CD14-positive monocyte (primary cell): ENCODE measurements at regions not wholly inside any gene's neighbourhood (a gene's known extent, or its start where the extent isn't known, plus 50 kb on each side); places are given as distances from the start of the nearest gene placed in this dataset.

ENCODE experiments used
- DNase-seq, 3 donors: peaks; one replicate each; pipeline ENCODE4 v3.0.0-alpha.2; 2011 to 2022
- H2AFZ ChIP-seq: 2 replicates; pipeline ENCODE4 v1.6.0; 2012; ENCODE audit warnings: mild to moderate bottlenecking, low read depth, low read length, inconsistent platforms; ENCODE audit not compliant: insufficient read depth, poor library complexity, severe bottlenecking
- H3K27ac ChIP-seq, 2 donors: 1 replicate in 1 of 2; 2 replicates in 1 of 2; pipeline ENCODE4 v1.5.1; 2012 to 2013; ENCODE audit warnings: low read length in 2 of 2, control low read depth in 1 of 2, inconsistent platforms in 1 of 2, low read depth in 1 of 2, mild to moderate bottlenecking in 1 of 2
- H3K27me3 ChIP-seq, 2 donors: one replicate each; pipeline versions ENCODE4 v1.6.0 to v1.6.1; 2011 to 2013; ENCODE audit warnings: low read length in 2 of 2; ENCODE audit not compliant: control insufficient read depth in 2 of 2, insufficient read depth in 2 of 2
- H3K36me3 ChIP-seq, 2 donors: replicated peaks in 1 of 2; 1 replicate in 1 of 2; 2 replicates in 1 of 2; pipeline versions ENCODE4 v1.5.1 to v1.6.1; 2012 to 2013; ENCODE audit warnings: low read length in 2 of 2, control low read depth in 1 of 2, inconsistent platforms in 1 of 2, mild to moderate bottlenecking in 1 of 2; ENCODE audit not compliant: insufficient read depth in 2 of 2, control insufficient read depth in 1 of 2
- H3K4me1 ChIP-seq, 2 donors: 1 replicate in 1 of 2; 2 replicates in 1 of 2; pipeline versions ENCODE4 v1.5.1 to v1.6.1; 2012 to 2013; ENCODE audit warnings: low read length in 2 of 2, control low read depth in 1 of 2, inconsistent platforms in 1 of 2, mild to moderate bottlenecking in 1 of 2, moderate library complexity in 1 of 2; ENCODE audit not compliant: insufficient read depth in 2 of 2, control insufficient read depth in 1 of 2
- H3K4me2 ChIP-seq: replicated peaks from 2 replicates; pipeline ENCODE3; 2012; ENCODE audit warnings: low read length, moderate library complexity, mild to moderate bottlenecking; ENCODE audit not compliant: poor library complexity, severe bottlenecking; ENCODE audit errors: extremely low read depth
- H3K4me3 ChIP-seq, 3 experiments: fragments of 200-600 bp in 1 of 3; sonication (generic) in 1 of 3; replicated peaks in 1 of 3; 1 replicate in 2 of 3; 2 replicates in 1 of 3; pipeline ENCODE4 v1.5.1; 2011 to 2013; ENCODE audit warnings: low read length in 3 of 3, mild to moderate bottlenecking in 3 of 3, control low read depth in 2 of 3, low read depth in 2 of 3, inconsistent platforms in 1 of 3, moderate library complexity in 1 of 3
- H3K79me2 ChIP-seq: 2 replicates; pipeline ENCODE4 v1.6.0; 2012; ENCODE audit warnings: mild to moderate bottlenecking, control low read depth, inconsistent platforms, low read length, moderate library complexity; ENCODE audit not compliant: insufficient read depth
- H3K9ac ChIP-seq: 2 replicates; pipeline ENCODE4 v1.6.0; 2017; ENCODE audit warnings: low read length, mild to moderate bottlenecking; ENCODE audit not compliant: insufficient read depth, poor library complexity, severe bottlenecking
- H3K9me3 ChIP-seq, 2 donors: replicated peaks in 1 of 2; 1 replicate in 1 of 2; 2 replicates in 1 of 2; pipeline versions ENCODE4 v1.5.1 to v1.6.1; 2012 to 2013; ENCODE audit warnings: low read length in 2 of 2, control low read depth in 1 of 2; ENCODE audit not compliant: control insufficient read depth in 1 of 2, insufficient read depth in 1 of 2
- H4K20me1 ChIP-seq: 2 replicates; pipeline ENCODE4 v1.6.0; 2012; ENCODE audit warnings: mild to moderate bottlenecking, low read length, control low read depth, moderate library complexity; ENCODE audit not compliant: insufficient read depth
- H3K27ac Mint-ChIP-seq, 7 donors: one replicate each; pipeline ENCODE4 v1.8.0; 2020; ENCODE audit warnings: mild to moderate bottlenecking in 7 of 7, mixed read lengths in 7 of 7, moderate library complexity in 6 of 7, inconsistent platforms in 2 of 7
- H3K27me3 Mint-ChIP-seq, 3 donors: one replicate each; pipeline ENCODE4 v1.8.0; 2021 to 2022; ENCODE audit warnings: low read depth in 3 of 3, mild to moderate bottlenecking in 3 of 3, mixed read lengths in 3 of 3, moderate library complexity in 3 of 3, inconsistent platforms in 1 of 3
- H3K36me3 Mint-ChIP-seq, 2 donors: one replicate each; pipeline ENCODE4 v1.8.0; 2020; ENCODE audit warnings: mixed read lengths in 2 of 2, inconsistent platforms in 1 of 2, mild to moderate bottlenecking in 1 of 2
- H3K4me1 Mint-ChIP-seq: one replicate; pipeline ENCODE4 v1.8.0; 2020; ENCODE audit warnings: mild to moderate bottlenecking, mixed read lengths
- H3K4me3 Mint-ChIP-seq, 2 donors: one replicate each; pipeline ENCODE4 v1.8.0; 2020; ENCODE audit warnings: mild to moderate bottlenecking in 2 of 2, mixed read lengths in 2 of 2, moderate library complexity in 1 of 2
- H3K9me3 Mint-ChIP-seq, 7 donors: one replicate each; pipeline ENCODE4 v1.8.0; 2020 to 2022; ENCODE audit warnings: mixed read lengths in 7 of 7, mild to moderate bottlenecking in 6 of 7, moderate library complexity in 6 of 7, inconsistent platforms in 2 of 7
- CTCF ChIP-seq: fragments of 200-600 bp; IDR thresholded peaks from one replicate; pipeline ENCODE4 v1.8.0; 2022; ENCODE audit warnings: antibody characterized with exemption, mild to moderate bottlenecking
- WGBS: methylation state at CpG from one replicate; pipeline ENCODE4 v1.1.5; 2013; ENCODE audit warnings: missing lambda C conversion rate; ENCODE audit not compliant: insufficient coverage; 5-methylcytosine and 5-hydroxymethylcytosine counted together
- intact Hi-C, 2 donors: fragments of 100-400 bp; cut with micrococcal nuclease; formaldehyde crosslinking; loops; one replicate each; pipeline versions ENCODE4 v1.15.0 to v1.15.1; 2023

GRCh38 chr9:79929285-79929684, 357.5 kb downstream of the TLE4 start:
- peaks cover 0 to 3% (median 2%) of the 10 kb centered on the region in 3 donors for H3K27me3 Mint-ChIP-seq
- H3K27me3 ChIP-seq = no peaks in the 10 kb centered on the region
- H3K36me3 ChIP-seq = no peaks in the 10 kb centered on the region
- no peaks in the 10 kb centered on the region for H4K20me1 ChIP-seq
- H3K9me3 Mint-ChIP-seq = peaks cover 0 to 7% (median 3%) of the 10 kb centered on the region in 7 donors
- intact Hi-C loops = no loop called here
- DNase-seq = no peak
- no peak overlapping the region for H3K4me3 Mint-ChIP-seq
- H2AFZ ChIP-seq = no peak overlapping the region
- 86% methylated on average over 1 of the region's 4 CpGs for WGBS
- H3K79me2 ChIP-seq = no peaks in the 10 kb centered on the region
- no peak overlapping the region for H3K4me3 ChIP-seq
- H3K4me1 ChIP-seq = no peaks in the 10 kb centered on the region
- H3K27ac ChIP-seq = no peak overlapping the region
- H3K9ac ChIP-seq = no peak overlapping the region
- TF ChIP-seq CTCF = no peak
- no peak overlapping the region for H3K4me2 ChIP-seq
- H3K9me3 ChIP-seq = no peaks in the 10 kb centered on the region
- no peak overlapping the region for H3K27ac Mint-ChIP-seq
- no peaks in the 10 kb centered on the region for H3K4me1 Mint-ChIP-seq
- H3K36me3 Mint-ChIP-seq = no peaks in the 10 kb centered on the region

DNA sequence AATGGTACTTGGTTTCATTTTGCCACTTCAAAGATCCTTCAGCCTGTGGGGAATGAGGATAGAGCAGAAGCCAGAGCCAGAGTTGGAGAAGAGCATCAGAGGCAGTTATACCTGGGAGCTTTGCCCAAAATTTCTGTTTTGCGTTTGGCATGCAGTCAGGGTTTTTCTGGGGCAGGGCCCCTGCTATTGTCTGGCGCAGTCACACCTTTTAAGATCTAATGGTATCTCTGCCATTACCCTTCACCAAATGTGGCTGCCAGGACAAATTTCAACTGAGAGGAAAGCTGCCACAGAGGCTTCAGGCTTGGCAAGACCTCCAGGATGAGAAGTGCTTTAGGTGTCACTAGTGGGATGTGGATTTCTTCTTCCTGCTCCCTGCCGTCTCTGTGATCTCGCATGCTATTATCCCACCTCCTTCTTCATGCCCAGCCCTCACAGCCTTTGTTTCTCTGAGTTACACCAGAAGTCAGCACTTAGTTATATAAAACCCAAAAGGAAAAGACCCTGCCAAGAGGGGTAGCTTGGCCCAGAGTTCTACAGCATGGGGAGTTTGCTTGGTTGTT, 357.0 kb downstream of the TLE4 start:
- no peaks in the 10 kb centered on the region for H3K4me1 ChIP-seq
- no peak overlapping the region for H3K4me3 ChIP-seq
- no peak overlapping the region for H3K9ac ChIP-seq
- H3K9me3 Mint-ChIP-seq = peaks cover 0 to 7% (median 3%) of the 10 kb centered on the region in 7 donors
- peaks cover 0 to 3% (median 2%) of the 10 kb centered on the region in 3 donors for H3K27me3 Mint-ChIP-seq
- no peak overlapping the region for H3K4me3 Mint-ChIP-seq
- H3K79me2 ChIP-seq = no peaks in the 10 kb centered on the region
- WGBS = 100% methylated on average over 1 of the region's 4 CpGs
- H3K27me3 ChIP-seq = no peaks in the 10 kb centered on the region
- no peaks in the 10 kb centered on the region for H3K36me3 ChIP-seq
- DNase-seq = no peak
- intact Hi-C loops = no loop called here
- no peaks in the 10 kb centered on the region for H3K9me3 ChIP-seq
- H3K4me2 ChIP-seq = no peak overlapping the region
- TF ChIP-seq CTCF = no peak
- no peak overlapping the region for H3K27ac ChIP-seq
- no peaks in the 10 kb centered on the region for H3K36me3 Mint-ChIP-seq
- no peak overlapping the region for H2AFZ ChIP-seq
- H4K20me1 ChIP-seq = no peaks in the 10 kb centered on the region
- no peak overlapping the region for H3K27ac Mint-ChIP-seq
- H3K4me1 Mint-ChIP-seq = no peaks in the 10 kb centered on the region
